Spleen (tissue), 7 donors: ENCODE measurements at regions not wholly inside any gene's neighbourhood (a gene's known extent, or its start where the extent isn't known, plus 50 kb on each side); places are given as distances from the start of the nearest gene placed in this dataset.

Experiments used
- POLR2A ChIP-seq, 3 donors: fragments of 450-650 bp; IDR thresholded peaks; one replicate each; pipeline ENCODE4 v1.5.1; 2017; ENCODE audit warnings: antibody characterized with exemption in 3 of 3, mild to moderate bottlenecking in 1 of 3
- TF ChIP-seq, protein P1 (sequence below), 11 experiments: fragments of 200-600 bp in 7 of 11; fragments of 450-650 bp in 4 of 11; sonication (generic) in 4 of 11; IDR thresholded peaks in 8 of 11; conservative IDR thresholded peaks in 3 of 11; 1 replicate in 7 of 11; 2 replicates in 4 of 11; pipeline versions ENCODE4 v1.4.0 to v1.8.0; 2016 to 2021; ENCODE audit warnings: antibody characterized with exemption in 11 of 11, inconsistent platforms in 4 of 11, mild to moderate bottlenecking in 1 of 11
- donor health status: DM: no; HTN: no; CAD: no; lungs with moderate emphysema.
- donor health status: DM: no; HTN: no; CAD: no.
- donor health status: DM: no; HTN: no; CAD: no.

DNA sequence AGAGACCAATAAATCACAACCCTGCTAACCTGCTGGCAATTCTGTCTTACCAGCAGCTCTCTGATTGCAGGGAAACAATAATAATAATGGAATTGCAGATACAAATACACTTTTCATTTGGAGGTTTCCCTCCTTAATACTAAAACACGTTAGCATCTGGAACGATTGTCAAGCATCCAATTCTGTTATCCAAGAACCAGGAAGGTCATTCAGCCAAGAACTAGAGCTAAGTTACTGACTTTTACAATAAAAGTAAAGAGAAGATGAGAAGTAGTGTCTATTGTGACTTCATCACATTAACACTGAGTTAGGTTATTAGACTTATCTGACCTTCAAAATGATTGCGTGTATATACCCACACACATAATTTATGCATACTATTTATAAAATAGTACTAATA lies 335.6 kb downstream of the BRINP1 start:
- TF ChIP-seq POLR2A (IDR thresholded peaks at IDR 0.05) = no peak
- TF ChIP-seq, protein P1, sequence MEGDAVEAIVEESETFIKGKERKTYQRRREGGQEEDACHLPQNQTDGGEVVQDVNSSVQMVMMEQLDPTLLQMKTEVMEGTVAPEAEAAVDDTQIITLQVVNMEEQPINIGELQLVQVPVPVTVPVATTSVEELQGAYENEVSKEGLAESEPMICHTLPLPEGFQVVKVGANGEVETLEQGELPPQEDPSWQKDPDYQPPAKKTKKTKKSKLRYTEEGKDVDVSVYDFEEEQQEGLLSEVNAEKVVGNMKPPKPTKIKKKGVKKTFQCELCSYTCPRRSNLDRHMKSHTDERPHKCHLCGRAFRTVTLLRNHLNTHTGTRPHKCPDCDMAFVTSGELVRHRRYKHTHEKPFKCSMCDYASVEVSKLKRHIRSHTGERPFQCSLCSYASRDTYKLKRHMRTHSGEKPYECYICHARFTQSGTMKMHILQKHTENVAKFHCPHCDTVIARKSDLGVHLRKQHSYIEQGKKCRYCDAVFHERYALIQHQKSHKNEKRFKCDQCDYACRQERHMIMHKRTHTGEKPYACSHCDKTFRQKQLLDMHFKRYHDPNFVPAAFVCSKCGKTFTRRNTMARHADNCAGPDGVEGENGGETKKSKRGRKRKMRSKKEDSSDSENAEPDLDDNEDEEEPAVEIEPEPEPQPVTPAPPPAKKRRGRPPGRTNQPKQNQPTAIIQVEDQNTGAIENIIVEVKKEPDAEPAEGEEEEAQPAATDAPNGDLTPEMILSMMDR (IDR thresholded peaks at IDR 0.05 in 8 of 11, conservative IDR thresholded peaks at IDR 0.05 in 3 of 11) = no peak
